HG03159 (cell line): ENCODE measurements at regions not wholly inside any gene's neighbourhood (a gene's known extent, or its start where the extent isn't known, plus 50 kb on each side); places are given as distances from the start of the nearest gene placed in this dataset.
"Not testable (repeated sequence)": the region's sequence is repeated elsewhere in the genome, so short reads cannot be mapped to it uniquely, and the experiment has no call there.

Experiments used
- ATAC-seq: cut with Tn5 transposase; IDR thresholded peaks from one replicate; pipeline ENCODE4 v1.9.1; 2021; ENCODE audit warnings: mild to moderate bottlenecking, moderate library complexity; ENCODE audit not compliant: unreplicated experiment

GRCh38 chr18:78422336-78422735 lies 557.3 kb upstream of the SALL3 start:
- no peak for ATAC-seq

- no peak for ATAC-seq
Observed at GRCh38 chr18:78423811-78424210, 555.8 kb upstream of the SALL3 start.

GRCh38 chr18:78424403-78425018 lies 555.1 kb upstream of the SALL3 start:
- ATAC-seq: no peak

GRCh38 chr18:78425019-78425412 lies 554.6 kb upstream of the SALL3 start:
- ATAC-seq: no peak

GRCh38 chr18:78427081-78427480 lies 552.5 kb upstream of the SALL3 start:
- ATAC-seq: no peak

- ATAC-seq: no peak
Observed at GRCh38 chr18:78429127-78430108, 550.2 kb upstream of the SALL3 start.

- no peak for ATAC-seq
Observed at GRCh38 chr18:78430131-78430758, 549.4 kb upstream of the SALL3 start.

GRCh38 chr18:78431606-78432005 lies 548.0 kb upstream of the SALL3 start:
- ATAC-seq: no peak

GRCh38 chr18:78433562-78433961 lies 546.1 kb upstream of the SALL3 start:
- ATAC-seq: no peak

- ATAC-seq: no peak
Observed at GRCh38 chr18:78436110-78436509, 543.5 kb upstream of the SALL3 start.

- ATAC-seq: not testable (repeated sequence)
Observed at GRCh38 chr18:78438235-78438634, 541.4 kb upstream of the SALL3 start.

- ATAC-seq: no peak
Observed at GRCh38 chr18:78445880-78446279, 533.7 kb upstream of the SALL3 start.

- no peak for ATAC-seq
Observed at GRCh38 chr18:78447211-78447610, 532.4 kb upstream of the SALL3 start.

- ATAC-seq: no peak
Observed at GRCh38 chr18:78448106-78448505, 531.5 kb upstream of the SALL3 start.

- no peak for ATAC-seq
Observed at GRCh38 chr18:78448591-78448990, 531.0 kb upstream of the SALL3 start.

- ATAC-seq: no peak
Observed at GRCh38 chr18:78454221-78454620, 525.4 kb upstream of the SALL3 start.

GRCh38 chr18:78455386-78455785 lies 524.2 kb upstream of the SALL3 start:
- ATAC-seq: no peak

- no peak for ATAC-seq
Observed at GRCh38 chr18:78457011-78457410, 522.6 kb upstream of the SALL3 start.

- ATAC-seq: no peak
Observed at GRCh38 chr18:78457731-78458130, 521.9 kb upstream of the SALL3 start.

GRCh38 chr18:78458356-78458755 lies 521.3 kb upstream of the SALL3 start:
- ATAC-seq: no peak

- no peak for ATAC-seq
Observed at GRCh38 chr18:78459668-78460067, 520.0 kb upstream of the SALL3 start.

- no peak for ATAC-seq
Observed at GRCh38 chr18:78460558-78460957, 519.1 kb upstream of the SALL3 start.
